GM12878 (cell line): ENCODE measurements at regions not wholly inside any gene's neighbourhood (a gene's known extent, or its start where the extent isn't known, plus 50 kb on each side); places are given as distances from the start of the nearest gene placed in this dataset.

Experiments used
- ATAC-seq: fragments of 200-7000 bp; cut with Tn5 transposase; 3 replicates; pipeline ENCODE4 v1.9.1; 2020; ENCODE audit warnings: mild to moderate bottlenecking, moderate library complexity
- BruUV-seq: library from RNA; stranded (reverse); fragments of 400-500 nt; replicated peaks from 2 replicates; lab custom pipeline; 2021; lab: Mats Ljungman, UMichigan
- CTCF ChIA-PET: fragments of 300-600 bp; sonication (Branson Sonifier 250); formaldehyde crosslinking; extraction: SDS; loops from one replicate; lab custom pipeline; 2021; ENCODE audit warnings: inconsistent platforms; lab: Yijun Ruan, JAX
- POLR2A ChIA-PET: fragments of 350-600 bp; formaldehyde crosslinking; extraction: SDS; loops from one replicate; lab custom pipeline; 2021; ENCODE audit warnings: inconsistent platforms; lab: Charles Lee
- RAD21 ChIA-PET: fragments of 300-600 bp; sonication (Branson Sonifier 250); formaldehyde crosslinking; loops from one replicate; lab custom pipeline; 2023; ENCODE audit warnings: antibody characterized with exemption; ENCODE audit not compliant: unreplicated experiment; lab: Charles Lee
- SMC1A ChIA-PET: fragments of 300-600 bp; sonication (Branson Sonifier 250); formaldehyde crosslinking; loops from one replicate; lab custom pipeline; 2023; ENCODE audit not compliant: unreplicated experiment, uncharacterized antibody; lab: Charles Lee
- DNase-seq: peaks from one replicate; pipeline ENCODE4 v3.0.0-alpha.2; 2011; ENCODE audit warnings: low read depth, low spot score
- FAIRE-seq: peaks from 3 replicates; lab custom pipeline; 2011; peaks lifted over from hg19 to GRCh38; lab: Jason Lieb, UNC
- H2AFZ ChIP-seq: 2 replicates; pipeline ENCODE4 v1.6.0; 2011; ENCODE audit warnings: low read depth, low read length, control low read depth; ENCODE audit not compliant: control insufficient read depth
- H3K27ac ChIP-seq: 2 replicates; pipeline ENCODE4 v1.5.1; 2011; ENCODE audit warnings: control low read depth; ENCODE audit not compliant: control insufficient read depth, insufficient read depth
- H3K27me3 ChIP-seq, 2 experiments: replicated peaks in 1 of 2; 2 replicates each; pipeline versions ENCODE4 v1.6.0 to v1.6.1; 2011; ENCODE audit warnings: low read length in 1 of 2; ENCODE audit not compliant: control insufficient read depth in 2 of 2, insufficient read depth in 2 of 2
- H3K36me3 ChIP-seq, 2 experiments: 2 replicates each; pipeline ENCODE4 v1.5.1; 2011; ENCODE audit warnings: low read length in 1 of 2; ENCODE audit not compliant: control insufficient read depth in 2 of 2, insufficient read depth in 2 of 2
- H3K4me1 ChIP-seq: 2 replicates; pipeline ENCODE4 v1.6.1; 2011; ENCODE audit warnings: mild to moderate bottlenecking, low read length, moderate library complexity, mixed read lengths; ENCODE audit not compliant: control insufficient read depth, insufficient read depth
- H3K4me2 ChIP-seq: 2 replicates; pipeline ENCODE4 v1.6.0; 2011; ENCODE audit warnings: control low read depth; ENCODE audit not compliant: control insufficient read depth, insufficient read depth
- H3K4me3 ChIP-seq: fragments of 200-600 bp; sonication (generic); 2 replicates; pipeline ENCODE4 v1.5.1; 2016
- H3K79me2 ChIP-seq: 2 replicates; pipeline ENCODE4 v1.6.0; 2011; ENCODE audit warnings: low read length; ENCODE audit not compliant: control insufficient read depth, insufficient read depth
- H3K9ac ChIP-seq: 2 replicates; pipeline ENCODE4 v1.8.0; 2011; ENCODE audit warnings: low read length, control low read depth, mixed read lengths; ENCODE audit not compliant: control insufficient read depth, insufficient read depth
- H3K9me3 ChIP-seq: replicated peaks from 3 replicates; pipeline ENCODE4 v1.5.1; 2011; ENCODE audit warnings: mild to moderate bottlenecking, low read length; ENCODE audit not compliant: control insufficient read depth, insufficient read depth
- H4K20me1 ChIP-seq: 2 replicates; pipeline ENCODE4 v1.6.0; 2011; ENCODE audit not compliant: control insufficient read depth, insufficient read depth
- BHLHE40 ChIP-seq, 2 experiments: fragments of 450-650 bp in 1 of 2; IDR thresholded peaks; 2 replicates each; pipeline ENCODE4 v1.6.1; 2011 to 2017; ENCODE audit warnings: low read depth in 2 of 2, borderline replicate concordance in 1 of 2, improper control_type of control experiment in 1 of 2, low read length in 1 of 2, mild to moderate bottlenecking in 1 of 2
- BRCA1 ChIP-seq: IDR thresholded peaks from 2 replicates; pipeline ENCODE4 v1.6.1; 2011; ENCODE audit warnings: low read depth, low read length, improper control_type of control experiment
- RFX5 ChIP-seq: IDR thresholded peaks from 2 replicates; pipeline ENCODE4 v1.6.1; 2011; ENCODE audit warnings: low read depth, low read length, improper control_type of control experiment
- SMARCA5 ChIP-seq: fragments of 450-650 bp; IDR thresholded peaks from 2 replicates; pipeline ENCODE4 v1.6.1; 2017; ENCODE audit warnings: mild to moderate bottlenecking
- STAT1 ChIP-seq: fragments of 450-650 bp; conservative IDR thresholded peaks from 2 replicates; pipeline ENCODE4 v1.6.1; 2014; ENCODE audit warnings: antibody characterized with exemption, mild to moderate bottlenecking
- TCF12 ChIP-seq: IDR thresholded peaks from 2 replicates; pipeline ENCODE4 v1.6.1; 2011; ENCODE audit warnings: low read depth, mild to moderate bottlenecking, low read length
- TCF7 ChIP-seq: IDR thresholded peaks from 2 replicates; pipeline ENCODE4 v1.6.1; 2014; ENCODE audit warnings: antibody characterized with exemption, borderline replicate concordance
- WRNIP1 ChIP-seq: IDR thresholded peaks from 2 replicates; pipeline ENCODE4 v1.6.1; 2011; ENCODE audit warnings: low read depth, low read length, improper control_type of control experiment, borderline replicate concordance
- ZNF207 ChIP-seq: fragments of 450-650 bp; IDR thresholded peaks from 2 replicates; pipeline ENCODE4 v1.6.1; 2014; ENCODE audit warnings: antibody characterized with exemption, mild to moderate bottlenecking, borderline replicate concordance
- WGBS: methylation state at CpG from one replicate; pipeline ENCODE4 v1.1.6; 2016; ENCODE audit warnings: low lambda C conversion rate; ENCODE audit not compliant: insufficient replicate concordance, insufficient coverage; ENCODE audit errors: missing lambda C conversion rate; 5-methylcytosine and 5-hydroxymethylcytosine counted together
- in situ Hi-C: fragments of 300-500 bp; cut with MboI; formaldehyde crosslinking; loops from 9 replicates; pipeline ENCODE4 v1.14.3; 2018; ENCODE audit warnings: mixed read lengths
- intact Hi-C: fragments of 100-400 bp; cut with micrococcal nuclease; formaldehyde crosslinking; loops from one replicate; pipeline ENCODE4 v1.14.2; 2022; ENCODE audit not compliant: unreplicated experiment
- TF ChIP-seq, protein P1 (sequence below): IDR thresholded peaks from 2 replicates; pipeline ENCODE4 v1.6.1; 2012; ENCODE audit warnings: low read length, inconsistent platforms
- TF ChIP-seq, protein P2 (sequence below): fragments of 450-650 bp; IDR thresholded peaks from 2 replicates; pipeline ENCODE4 v1.6.1; 2018; ENCODE audit warnings: mild to moderate bottlenecking, low read depth, moderate library complexity; ENCODE audit not compliant: partially characterized antibody
- TF ChIP-seq, protein P3 (sequence below): fragments of 450-650 bp; IDR thresholded peaks from 2 replicates; pipeline ENCODE4 v1.6.1; 2017; ENCODE audit warnings: mild to moderate bottlenecking, moderate library complexity

DNA sequence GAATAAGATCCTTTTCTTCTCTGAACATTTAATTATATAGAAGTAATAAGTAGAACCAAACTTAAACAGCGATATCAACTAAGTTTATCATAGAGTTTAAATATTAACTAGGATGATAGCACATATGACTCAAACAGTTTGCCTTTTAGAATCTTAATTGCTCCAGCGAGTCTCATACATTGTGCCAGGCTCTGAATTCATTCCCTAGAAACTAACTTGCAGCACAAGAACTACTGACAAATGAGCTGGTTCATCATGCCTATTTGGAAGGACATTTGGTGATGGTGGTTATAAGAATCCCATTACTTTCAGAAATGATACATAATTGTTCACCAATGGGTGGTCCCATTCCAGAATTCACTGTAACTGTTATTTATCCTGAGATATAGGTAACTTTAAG lies 1026.6 kb upstream of the DDX18 start:
- no peak for DNase-seq
- H3K4me1 ChIP-seq: no peaks in the 10 kb centered on the region
- ATAC-seq: no peak
- H3K36me3 ChIP-seq: no peaks in the 10 kb centered on the region
- no peaks in the 10 kb centered on the region for H3K79me2 ChIP-seq
- H2AFZ ChIP-seq: no peak overlapping the region
- in situ Hi-C loops: no loop called here
- FAIRE-seq: no peak
- TF ChIP-seq, protein P1, sequence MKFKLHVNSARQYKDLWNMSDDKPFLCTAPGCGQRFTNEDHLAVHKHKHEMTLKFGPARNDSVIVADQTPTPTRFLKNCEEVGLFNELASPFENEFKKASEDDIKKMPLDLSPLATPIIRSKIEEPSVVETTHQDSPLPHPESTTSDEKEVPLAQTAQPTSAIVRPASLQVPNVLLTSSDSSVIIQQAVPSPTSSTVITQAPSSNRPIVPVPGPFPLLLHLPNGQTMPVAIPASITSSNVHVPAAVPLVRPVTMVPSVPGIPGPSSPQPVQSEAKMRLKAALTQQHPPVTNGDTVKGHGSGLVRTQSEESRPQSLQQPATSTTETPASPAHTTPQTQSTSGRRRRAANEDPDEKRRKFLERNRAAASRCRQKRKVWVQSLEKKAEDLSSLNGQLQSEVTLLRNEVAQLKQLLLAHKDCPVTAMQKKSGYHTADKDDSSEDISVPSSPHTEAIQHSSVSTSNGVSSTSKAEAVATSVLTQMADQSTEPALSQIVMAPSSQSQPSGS: no peak
- TF ChIP-seq TCF12 (no peak), WRNIP1 (no peak), SMARCA5 (no peak), BHLHE40 (IDR thresholded peaks at IDR 0.05; ENCODE audit: borderline replicate concordance in 1 of 2, low read depth in 2 of 2, low read length in 1 of 2) (no peak), RFX5 (no peak), TCF7 (no peak), ZNF207 (no peak), STAT1 (no peak), BRCA1 (no peak)
- TF ChIP-seq, protein P2, sequence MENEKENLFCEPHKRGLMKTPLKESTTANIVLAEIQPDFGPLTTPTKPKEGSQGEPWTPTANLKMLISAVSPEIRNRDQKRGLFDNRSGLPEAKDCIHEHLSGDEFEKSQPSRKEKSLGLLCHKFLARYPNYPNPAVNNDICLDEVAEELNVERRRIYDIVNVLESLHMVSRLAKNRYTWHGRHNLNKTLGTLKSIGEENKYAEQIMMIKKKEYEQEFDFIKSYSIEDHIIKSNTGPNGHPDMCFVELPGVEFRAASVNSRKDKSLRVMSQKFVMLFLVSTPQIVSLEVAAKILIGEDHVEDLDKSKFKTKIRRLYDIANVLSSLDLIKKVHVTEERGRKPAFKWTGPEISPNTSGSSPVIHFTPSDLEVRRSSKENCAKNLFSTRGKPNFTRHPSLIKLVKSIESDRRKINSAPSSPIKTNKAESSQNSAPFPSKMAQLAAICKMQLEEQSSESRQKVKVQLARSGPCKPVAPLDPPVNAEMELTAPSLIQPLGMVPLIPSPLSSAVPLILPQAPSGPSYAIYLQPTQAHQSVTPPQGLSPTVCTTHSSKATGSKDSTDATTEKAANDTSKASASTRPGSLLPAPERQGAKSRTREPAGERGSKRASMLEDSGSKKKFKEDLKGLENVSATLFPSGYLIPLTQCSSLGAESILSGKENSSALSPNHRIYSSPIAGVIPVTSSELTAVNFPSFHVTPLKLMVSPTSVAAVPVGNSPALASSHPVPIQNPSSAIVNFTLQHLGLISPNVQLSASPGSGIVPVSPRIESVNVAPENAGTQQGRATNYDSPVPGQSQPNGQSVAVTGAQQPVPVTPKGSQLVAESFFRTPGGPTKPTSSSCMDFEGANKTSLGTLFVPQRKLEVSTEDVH: no peak
- TF ChIP-seq, protein P3, sequence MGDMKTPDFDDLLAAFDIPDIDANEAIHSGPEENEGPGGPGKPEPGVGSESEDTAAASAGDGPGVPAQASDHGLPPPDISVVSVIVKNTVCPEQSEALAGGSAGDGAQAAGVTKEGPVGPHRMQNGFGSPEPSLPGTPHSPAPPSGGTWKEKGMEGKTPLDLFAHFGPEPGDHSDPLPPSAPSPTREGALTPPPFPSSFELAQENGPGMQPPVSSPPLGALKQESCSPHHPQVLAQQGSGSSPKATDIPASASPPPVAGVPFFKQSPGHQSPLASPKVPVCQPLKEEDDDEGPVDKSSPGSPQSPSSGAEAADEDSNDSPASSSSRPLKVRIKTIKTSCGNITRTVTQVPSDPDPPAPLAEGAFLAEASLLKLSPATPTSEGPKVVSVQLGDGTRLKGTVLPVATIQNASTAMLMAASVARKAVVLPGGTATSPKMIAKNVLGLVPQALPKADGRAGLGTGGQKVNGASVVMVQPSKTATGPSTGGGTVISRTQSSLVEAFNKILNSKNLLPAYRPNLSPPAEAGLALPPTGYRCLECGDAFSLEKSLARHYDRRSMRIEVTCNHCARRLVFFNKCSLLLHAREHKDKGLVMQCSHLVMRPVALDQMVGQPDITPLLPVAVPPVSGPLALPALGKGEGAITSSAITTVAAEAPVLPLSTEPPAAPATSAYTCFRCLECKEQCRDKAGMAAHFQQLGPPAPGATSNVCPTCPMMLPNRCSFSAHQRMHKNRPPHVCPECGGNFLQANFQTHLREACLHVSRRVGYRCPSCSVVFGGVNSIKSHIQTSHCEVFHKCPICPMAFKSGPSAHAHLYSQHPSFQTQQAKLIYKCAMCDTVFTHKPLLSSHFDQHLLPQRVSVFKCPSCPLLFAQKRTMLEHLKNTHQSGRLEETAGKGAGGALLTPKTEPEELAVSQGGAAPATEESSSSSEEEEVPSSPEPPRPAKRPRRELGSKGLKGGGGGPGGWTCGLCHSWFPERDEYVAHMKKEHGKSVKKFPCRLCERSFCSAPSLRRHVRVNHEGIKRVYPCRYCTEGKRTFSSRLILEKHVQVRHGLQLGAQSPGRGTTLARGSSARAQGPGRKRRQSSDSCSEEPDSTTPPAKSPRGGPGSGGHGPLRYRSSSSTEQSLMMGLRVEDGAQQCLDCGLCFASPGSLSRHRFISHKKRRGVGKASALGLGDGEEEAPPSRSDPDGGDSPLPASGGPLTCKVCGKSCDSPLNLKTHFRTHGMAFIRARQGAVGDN: no peak
- ChIA-PET SMC1A (no interaction called here), POLR2A (no interaction called here), CTCF (no interaction called here), RAD21 (no interaction called here)
- H3K27me3 ChIP-seq: no peaks in the 10 kb centered on the region
- H3K4me3 ChIP-seq: no peak overlapping the region
- no peaks in the 10 kb centered on the region for H3K9me3 ChIP-seq
- H4K20me1 ChIP-seq: no peaks in the 10 kb centered on the region
- H3K4me2 ChIP-seq: no peak overlapping the region
- WGBS: 44% methylated on average over 2 of the region's 2 CpGs
- no peak overlapping the region for H3K9ac ChIP-seq
- intact Hi-C loops: no loop called here
- no peak overlapping the region for H3K27ac ChIP-seq
- no TSS peak for BruUV-seq
